GM21529 (cell line): ENCODE measurements at regions not wholly inside any gene's neighbourhood (a gene's known extent, or its start where the extent isn't known, plus 50 kb on each side); places are given as distances from the start of the nearest gene placed in this dataset.
"Not testable (repeated sequence)": the region's sequence is repeated elsewhere in the genome, so short reads cannot be mapped to it uniquely, and the experiment has no call there.

Experiments
- ATAC-seq: cut with Tn5 transposase; IDR thresholded peaks from one replicate; pipeline ENCODE4 v1.9.1; 2021; ENCODE audit not compliant: unreplicated experiment

DNA sequence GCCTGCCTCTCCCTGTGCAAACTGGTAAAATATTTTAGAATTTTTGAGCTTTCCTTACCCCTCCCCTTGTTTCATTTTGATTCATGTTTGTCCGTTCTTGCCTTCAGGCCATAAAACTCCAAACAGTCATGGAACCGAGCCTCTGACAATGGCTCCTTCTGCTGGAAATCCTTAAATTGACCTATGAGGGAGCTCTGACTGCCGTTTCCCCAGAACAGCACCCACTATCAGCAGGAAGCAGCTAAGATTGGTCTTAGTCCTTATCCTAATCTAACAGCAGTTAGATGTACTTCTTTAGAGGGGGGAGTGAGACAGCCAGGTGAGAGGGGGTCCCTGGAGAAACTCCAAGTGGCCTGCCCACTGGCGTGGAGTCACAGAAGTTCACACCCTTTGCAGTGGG, 106.7 kb downstream of the FAM174A start:
- ATAC-seq, result no peak

DNA sequence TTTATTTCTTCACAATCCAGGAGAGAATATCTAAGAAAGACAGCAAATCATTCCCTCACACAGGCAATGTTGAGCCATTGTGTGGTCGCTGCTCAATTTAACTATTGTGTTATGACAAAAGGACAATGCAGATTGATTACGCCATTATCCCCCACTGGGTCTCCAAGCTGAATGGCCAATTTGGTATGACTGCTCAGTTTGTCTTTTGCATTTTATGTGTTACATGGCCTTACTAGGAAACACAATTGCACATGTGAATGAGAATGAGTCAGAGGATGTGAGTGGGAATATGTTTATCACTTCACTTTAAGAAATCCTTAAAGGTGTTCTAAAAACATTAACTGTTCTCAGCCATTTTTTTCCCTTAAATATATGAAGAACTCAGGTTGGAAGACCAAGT, 108.3 kb downstream of the FAM174A start:
- no peak for ATAC-seq

DNA sequence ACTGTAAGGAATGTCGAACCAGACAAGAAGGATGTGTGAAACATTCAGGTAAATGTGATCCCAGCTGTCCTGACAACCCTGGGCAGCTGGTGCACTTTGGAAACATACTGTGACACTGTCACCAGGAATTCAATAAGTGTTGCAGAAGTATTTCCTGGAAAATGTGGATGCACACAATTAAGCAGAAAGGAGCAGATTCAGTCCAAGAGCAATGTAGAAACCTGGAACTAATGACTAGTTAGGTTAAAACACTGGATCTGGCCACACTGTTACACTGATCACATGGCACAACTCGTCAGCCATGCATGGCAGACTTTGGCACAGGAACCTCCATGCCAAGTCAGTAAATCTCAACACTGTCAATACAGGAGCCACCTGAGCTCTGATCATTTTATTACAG, 109.0 kb downstream of the FAM174A start:
- no peak for ATAC-seq

DNA sequence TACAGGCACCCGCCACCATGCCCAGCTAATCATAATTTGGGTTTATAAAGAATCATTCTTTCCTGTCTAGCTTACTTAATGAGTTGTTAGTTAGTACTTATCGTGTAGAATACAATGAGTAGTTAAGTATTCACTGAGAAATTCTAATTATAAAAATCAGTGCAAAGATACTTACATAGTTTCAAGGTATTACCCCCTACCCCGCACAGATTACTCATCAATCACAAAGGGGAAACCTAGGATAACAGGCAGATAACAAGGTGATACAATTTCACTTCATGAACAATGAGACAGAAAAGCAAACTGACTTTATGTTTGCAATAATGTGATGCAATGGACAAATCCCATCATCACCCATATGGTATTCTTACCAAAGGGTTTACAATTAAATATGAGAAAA, 109.6 kb downstream of the FAM174A start:
- ATAC-seq, result no peak

DNA sequence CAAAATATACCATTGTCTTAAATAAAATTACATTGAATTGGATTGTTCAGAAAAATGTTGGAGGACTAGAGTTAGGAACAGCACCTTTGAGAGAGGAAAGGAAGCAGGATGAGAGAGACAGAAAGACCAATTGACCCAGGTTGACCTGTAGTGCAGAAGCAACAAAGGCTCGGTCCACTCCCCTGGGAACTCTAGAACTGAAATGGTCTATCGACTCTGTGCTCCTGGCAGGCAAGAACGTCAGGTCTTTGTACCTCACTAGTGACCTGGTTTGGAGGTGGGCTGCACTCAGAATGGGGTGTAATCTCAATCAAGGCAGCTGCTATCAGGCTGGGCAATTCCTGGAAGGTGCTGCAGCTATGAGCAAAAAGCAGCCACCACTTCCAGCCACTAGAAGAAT, 110.8 kb downstream of the FAM174A start:
- ATAC-seq, result no peak

DNA sequence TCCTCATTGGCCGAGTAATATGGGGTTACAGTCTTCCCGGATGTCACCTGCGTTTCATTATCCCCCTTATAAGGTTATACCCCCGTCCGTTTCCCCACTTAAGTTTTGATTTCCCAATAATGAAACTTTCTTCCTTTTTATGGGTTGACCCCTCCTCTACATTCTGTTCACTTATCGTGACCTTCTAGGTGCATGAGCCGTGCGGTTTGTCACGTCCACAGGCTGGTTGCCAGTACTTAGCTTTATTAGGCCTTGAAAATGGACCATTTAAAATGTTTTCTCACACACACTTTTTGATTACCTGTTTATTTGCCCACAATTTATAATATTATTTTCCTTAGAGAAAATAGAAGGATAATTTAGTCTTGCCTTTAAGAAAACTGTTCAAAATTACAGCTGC, 111.5 kb downstream of the FAM174A start:
- ATAC-seq, result no peak

DNA sequence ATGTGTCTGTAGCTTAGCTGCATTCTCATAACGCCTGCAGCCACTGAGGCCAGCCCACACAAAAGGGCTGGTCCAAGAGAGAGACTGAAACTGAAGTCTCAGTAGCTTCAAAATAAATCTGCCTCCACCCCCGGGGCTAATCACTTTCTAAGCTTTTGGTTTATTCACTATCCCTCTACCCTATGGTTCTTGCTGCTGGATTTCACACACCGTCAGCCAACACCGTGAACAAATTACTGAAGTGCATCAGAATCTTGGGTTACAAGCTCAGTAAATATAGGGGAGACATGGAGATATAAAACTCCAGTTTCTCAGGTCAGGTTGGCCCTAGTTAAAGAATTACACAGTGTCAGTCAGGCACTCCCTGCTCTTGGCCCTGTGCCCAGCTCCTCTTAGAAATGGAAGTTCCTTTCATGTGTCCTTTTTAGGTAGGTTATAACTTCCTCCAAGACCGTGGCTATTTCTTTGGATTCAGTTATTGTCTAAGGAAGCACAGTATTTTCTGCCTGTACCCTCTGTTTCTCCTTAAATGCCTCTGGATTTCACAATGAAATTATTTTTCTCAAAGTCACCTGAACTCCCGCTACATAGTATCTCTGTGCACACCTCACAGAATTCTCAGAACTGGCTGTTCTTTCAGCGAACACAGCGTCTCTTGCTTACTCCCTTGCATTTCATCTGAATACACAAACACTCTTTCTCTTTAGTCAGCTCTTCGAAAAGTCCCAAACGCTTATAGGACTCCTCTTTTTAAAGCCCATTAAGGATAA, 112.5 kb downstream of the FAM174A start:
- ATAC-seq, result peak; percentile 74

DNA sequence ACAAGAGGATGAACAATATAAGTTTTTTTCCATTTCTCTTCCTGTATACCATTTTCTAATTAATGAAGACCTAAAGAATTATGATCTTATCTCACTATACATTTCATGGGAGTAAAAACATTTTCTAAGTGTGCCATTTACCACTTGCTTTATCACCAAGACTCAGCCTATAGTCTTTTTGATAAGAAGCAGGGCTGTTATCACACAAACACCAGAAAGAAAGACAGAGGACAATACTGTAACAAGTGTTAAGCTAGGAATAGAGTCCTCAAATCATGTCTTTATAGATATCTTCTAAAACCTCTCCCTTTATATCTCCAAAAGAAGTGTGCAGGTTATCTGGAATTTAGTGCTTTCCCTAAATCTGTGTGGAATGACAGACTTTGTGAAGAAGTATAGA, 119.7 kb downstream of the FAM174A start:
- no peak for ATAC-seq

DNA sequence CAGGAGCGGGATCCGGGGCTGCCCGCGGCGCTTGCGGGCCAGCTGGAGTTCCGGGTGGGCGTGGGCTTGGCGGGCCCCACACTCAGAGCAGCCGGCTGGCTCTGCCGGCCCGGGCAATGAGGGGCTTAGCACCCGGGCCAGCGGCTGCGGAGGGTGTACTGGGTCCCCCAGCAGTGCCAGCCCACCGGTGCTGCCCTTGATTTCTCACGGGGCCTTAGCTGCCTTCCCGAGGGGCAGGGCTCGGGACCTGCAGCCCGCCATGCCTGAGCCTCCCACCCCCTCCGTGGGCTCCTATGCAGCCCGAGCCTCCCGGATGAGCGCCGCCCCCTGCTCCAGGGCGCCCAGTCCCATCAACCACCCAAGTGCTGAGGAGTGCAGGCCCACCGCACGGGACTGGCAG, 121.6 kb downstream of the FAM174A start:
- not testable (repeated sequence) for ATAC-seq

DNA sequence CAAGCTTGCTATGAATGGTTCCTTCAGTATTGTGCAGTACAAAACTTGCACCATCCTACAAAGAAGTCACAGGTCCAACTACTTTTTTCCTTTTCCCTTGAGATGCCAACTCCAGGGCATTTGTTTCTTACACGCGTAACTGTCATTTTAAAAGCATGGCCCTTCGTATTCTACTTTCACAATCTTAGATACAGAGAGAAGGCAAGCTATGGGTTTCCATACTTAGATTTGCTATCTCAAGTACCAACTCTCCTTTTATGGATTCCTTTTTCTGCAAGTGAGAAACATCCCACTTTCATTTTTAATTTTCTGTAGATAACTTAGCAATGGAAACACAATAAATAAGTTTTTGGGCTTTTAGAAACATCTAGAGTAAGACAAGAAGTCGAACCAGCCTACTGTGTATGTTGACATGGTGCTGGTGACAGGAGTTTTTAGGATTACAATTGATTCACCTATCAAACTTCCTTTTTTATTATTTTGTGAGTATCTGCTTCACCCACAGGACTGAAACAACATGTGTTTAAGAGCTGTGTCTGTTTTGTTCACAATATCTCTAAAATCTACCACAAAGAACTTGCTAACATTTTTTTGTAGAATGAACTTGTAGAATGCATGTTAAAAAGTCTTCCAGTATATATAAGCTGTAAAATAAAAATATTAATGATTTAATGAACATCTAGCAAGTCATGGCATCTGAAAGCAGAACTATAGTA, 124.1 kb downstream of the FAM174A start:
- ATAC-seq, result no peak

DNA sequence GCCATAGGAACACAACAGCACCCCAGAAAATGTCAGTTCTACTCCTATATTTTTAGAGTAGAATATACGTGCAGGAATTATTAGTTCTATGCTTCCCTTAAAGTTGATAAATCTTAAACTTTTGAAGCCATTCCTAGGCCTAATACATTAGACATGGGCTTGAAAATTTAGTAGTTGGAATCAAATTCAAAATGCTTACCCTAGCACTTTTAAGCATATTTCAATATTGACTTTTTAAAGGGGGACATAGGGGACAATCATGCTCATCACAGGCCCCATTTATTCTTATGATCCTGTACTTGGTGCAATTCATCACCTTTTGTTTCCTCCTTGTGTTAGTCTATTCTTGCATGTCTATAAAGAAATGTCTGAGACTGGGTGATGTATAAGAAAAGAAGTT, 129.0 kb downstream of the FAM174A start:
- no peak for ATAC-seq

DNA sequence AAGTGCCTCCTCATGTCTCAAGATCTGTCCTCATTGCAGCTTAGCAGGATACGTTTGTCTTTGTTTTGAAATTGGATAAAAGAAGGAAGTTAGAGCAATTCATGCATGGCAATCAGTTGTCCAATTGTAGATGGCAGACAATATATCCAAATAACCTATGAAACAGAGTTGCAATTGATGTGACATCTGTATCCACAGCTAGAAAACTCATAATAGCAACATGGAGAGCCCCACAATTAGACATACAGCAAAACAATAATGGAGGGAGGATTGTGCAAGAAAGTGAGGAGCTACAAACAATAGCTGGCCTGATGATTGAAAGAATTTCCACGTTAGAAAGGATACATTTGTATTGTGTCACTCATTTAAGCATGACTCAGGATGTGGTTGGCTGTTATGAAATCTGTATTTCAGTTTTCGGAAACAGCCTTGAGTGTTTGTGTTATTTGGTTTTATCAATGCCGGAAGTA, 132.0 kb downstream of the FAM174A start:
- ATAC-seq, result peak; percentile 64

DNA sequence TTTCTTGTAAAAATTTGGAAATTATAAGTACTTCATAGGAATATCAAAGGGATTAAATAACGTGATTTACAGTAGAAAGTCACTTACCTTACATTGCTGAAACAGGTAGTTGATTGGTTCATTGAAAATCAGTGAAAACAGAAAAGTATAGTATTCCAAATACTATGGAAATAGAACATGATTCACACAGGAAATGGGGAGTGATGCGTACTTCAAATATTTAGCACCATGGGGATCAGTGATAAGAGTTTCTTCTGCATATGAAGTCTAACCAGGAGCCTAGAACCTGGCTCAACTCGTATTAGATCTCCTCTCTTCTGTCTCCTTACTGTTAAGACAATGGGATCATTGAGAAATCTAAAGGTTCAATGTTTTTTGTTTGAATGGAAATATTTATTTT, 133.3 kb downstream of the FAM174A start:
- ATAC-seq, result no peak

DNA sequence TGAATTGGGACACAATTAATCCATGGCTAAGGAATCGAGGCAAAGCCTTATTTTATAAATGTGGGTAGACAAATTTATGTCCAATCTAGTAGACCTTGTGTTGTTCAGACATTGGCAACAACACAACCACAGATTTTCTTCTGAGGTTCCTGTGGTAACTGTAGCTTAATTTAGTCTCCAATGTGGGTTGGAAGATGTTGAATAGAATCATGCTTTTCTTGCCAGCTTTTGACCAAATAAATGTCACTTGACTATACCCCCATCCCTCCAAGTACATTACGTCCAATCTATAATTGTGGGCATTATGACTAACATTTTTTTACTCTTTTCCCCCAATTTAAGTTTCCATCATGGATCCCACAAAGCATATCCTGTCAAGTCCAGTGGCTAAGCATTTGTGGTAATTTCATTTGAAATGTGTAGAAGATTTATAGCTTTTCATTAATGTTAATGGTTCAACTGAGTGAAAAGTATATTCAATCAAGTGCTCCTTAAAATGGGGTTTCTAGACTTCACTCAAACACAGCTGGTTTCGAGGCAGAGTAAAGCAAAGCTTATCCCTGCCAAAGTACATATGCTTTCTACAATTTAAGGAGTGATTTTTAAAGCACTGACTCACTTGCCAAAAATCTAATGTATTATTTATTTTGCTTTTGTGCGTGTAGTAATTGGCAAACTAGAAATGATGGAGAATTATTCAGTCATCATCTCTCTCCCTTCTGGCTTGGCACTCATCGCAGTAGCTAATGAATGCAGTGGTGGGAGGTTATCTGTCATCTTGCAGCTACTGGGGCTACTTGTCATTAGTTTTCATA, 141.8 kb downstream of the FAM174A start:
- no peak for ATAC-seq

DNA sequence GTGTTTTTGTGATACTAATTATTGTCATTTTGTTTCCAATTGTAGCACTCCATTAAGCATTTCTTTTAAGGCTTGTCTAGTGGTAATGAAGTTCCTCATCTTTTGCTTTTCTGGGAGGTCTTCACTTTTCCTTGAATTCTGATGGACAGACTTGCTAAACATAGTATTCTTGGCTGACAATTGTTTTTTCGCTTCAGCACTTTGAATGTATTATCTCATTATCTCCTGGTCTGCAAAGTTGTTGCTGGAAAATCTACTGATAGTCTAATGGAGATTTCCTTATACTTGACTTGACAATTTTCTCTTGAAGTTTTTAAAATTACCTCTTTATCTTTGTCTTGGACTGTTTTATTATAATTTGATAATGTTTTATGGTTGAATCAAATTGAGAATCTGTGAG, 147.5 kb downstream of the FAM174A start:
- no peak for ATAC-seq

DNA sequence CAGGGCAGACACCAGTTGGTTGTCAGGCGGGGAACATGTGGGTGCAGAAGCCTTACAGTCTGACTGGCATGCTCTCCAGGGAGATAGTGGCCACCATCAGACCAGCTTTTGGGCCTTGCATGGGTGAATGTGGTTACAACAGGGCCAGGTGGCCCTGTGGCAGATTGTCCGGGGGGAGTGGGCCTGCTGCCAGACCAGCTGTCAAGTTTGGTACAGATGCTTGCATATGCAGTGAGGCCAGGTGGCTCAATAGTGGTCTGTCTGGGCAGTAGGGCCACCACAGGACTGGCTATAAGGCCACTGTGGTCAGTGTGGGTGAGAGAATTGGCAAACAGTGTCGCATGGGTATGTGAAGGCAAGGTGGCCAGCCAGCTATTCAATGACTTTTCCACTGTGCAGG, 148.7 kb downstream of the FAM174A start:
- ATAC-seq, result no peak

DNA sequence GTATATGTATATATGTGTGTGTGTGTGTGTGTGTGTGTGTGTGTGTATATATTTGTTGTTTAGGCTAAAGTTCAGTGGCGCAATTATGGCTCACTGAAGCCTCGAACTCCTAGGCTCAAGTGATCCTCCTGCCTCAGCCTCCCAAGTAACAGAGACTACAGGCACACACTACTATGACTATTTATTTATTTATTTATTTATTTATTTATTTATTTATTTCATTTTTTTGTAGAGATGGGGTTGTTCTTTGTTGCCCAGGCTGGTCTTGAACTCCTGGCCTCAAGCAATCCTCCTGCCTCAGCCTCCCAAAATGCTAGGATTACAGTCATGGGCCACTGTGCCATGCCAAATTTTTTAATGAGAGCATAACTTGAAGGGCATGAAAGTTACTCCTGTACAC, 149.9 kb downstream of the FAM174A start:
- not testable (repeated sequence) for ATAC-seq

DNA sequence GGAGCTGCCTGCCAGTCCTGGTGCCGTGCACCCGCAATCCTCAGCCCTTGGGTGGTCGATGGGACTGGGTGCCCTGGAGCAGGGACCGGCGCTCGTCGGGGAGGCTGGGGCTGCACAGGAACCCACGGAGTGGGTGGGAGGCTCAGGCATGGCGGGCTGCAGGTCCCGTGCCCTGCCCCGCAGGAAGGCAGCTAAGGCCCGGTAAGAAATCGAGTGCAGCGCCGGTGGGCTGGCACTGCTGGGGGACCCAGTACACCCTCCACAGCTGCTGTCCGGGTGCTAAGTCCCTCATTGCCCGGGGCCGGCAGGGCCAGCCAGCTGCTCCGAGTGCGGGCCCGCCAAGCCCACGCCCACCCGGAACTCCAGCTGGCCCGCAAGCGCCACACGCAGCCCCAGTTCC, 153.7 kb downstream of the FAM174A start:
- ATAC-seq, result not testable (repeated sequence)

DNA sequence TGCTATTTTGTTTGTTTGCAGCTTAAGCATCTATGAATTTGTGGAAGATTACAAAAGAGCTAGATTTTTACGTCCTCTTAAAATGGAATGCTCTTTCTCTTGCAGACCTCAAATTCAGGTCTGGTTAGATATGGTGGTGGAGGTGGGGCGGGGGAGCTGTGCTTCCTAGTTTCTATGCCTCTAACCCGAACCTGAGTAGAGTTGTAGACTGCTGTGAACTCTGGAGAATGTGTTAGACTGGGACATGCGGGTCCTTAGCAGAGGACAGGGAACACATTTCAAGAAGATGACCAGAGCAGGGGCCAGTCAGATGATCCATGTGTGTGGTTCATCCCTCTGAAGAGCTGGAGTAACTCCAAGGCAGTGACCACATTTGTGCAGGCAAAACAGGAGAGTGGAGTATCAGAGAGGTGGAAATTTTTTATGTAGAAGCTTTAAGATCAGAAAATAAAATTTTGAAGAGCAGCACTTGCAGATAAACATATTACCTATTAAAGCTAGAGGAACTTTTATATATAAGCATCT, 154.9 kb downstream of the FAM174A start:
- ATAC-seq, result no peak

DNA sequence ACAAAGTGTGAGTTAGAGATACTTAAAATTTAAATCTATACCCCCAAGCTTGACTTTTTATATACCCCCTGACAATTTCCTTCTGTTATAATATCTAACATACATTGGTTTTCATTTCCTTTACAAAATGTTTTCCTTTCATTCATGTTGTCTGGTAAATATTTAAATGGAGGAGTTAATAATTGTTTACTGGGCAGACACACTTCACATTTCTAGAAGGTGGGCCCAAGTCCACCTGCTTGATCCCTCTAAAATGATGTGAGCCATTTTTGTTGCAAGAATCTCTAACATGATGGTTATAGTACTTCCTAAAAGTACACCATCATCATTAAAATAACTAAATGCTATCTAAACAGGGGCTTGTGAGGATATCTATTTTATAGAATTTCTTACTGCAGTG, 155.9 kb downstream of the FAM174A start:
- no peak for ATAC-seq

DNA sequence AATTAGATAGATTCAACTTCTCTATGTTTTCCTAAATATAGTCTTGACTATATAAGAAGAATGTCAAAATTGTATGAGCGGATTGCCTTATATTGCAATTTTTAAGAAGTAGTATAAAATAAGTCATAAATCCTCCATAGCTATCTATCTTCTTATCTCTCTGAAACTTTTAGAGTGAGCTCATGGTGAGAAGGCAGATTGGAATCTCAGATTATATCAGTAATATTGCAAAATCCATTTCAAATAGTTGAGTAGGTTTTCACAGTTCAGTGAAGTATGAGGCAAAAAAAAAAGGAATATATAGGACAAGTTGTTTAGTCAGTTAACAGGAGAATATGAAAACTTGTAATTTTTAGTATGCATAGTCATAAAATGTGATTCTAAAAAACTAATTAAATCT, 156.4 kb downstream of the FAM174A start:
- ATAC-seq, result no peak
